ENCODE measurements at regions not wholly inside any gene's neighbourhood (a gene's known extent, or its start where the extent isn't known, plus 50 kb on each side); places are given as distances from the start of the nearest gene placed in this dataset.

- no peak for DNase-seq
Measured at GRCh38 chrX:20463296-20464075, 196.8 kb upstream of the RPS6KA3 start.

GRCh38 chrX:20461576-20461975 lies 194.9 kb upstream of the RPS6KA3 start:
- DNase-seq = no peak

GRCh38 chrX:20461002-20461401 lies 194.3 kb upstream of the RPS6KA3 start:
- no peak for DNase-seq

DNA sequence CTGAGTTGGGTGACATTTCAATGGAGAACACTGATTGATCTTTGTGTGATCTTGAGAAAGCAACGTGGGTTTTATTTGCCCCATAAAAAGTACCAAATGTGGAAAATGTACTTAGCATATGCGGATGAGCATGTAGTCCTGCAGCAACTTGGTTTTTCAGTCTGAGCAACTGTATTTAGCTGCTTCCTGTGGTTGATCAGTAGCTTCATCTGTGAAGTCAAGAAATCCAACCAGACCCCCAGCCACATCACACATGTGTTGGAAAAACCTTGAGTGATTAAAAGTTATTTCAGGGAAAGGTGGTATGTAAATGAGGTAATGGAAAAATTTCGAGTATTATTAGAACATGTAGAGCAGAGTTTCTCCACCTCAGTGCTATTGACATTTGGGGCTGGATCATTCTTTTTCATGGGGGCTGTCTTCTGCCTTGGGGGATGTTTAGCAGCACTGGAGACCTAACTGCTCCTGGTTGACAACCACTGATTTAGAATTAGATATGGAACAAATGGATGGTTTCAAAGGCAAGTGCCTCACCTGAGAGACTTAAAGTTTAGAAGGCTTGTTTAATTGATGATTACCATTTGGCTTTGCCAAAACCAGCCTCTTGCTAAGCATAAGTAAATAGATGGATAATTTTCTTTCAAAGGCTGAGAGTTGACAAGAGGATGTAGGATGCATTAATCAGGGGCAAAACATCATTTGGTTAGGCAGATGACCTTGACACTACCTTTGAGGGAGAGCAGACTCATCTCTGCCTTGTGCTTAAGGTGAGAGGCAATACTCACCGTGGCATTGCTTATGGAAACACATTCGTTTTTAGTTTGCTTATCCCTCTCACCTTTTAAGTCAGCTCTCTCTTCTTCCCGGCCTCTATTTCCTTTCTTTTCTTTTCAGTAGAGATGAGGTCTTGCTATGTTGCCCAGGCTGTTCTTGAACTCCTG lies 193.0 kb upstream of the RPS6KA3 start:
- no peak for DNase-seq

DNA sequence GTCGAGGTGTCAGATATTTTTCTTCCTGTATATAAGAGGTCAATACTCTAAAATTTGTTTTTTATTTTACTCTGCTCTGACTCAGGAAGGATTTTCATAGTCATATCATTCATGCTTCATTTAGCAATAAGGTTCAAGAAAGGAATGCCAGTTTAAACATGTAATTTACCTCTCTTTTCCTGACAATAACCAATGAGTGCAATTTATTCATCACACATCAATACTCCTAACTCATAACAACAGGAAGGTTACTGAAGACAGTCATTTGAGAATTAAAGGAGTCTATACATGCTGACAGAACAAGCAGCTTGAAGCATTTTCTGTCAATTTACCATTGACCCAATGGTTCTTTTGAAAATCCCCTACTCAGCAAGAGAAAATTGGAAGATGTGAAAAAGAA lies 190.3 kb upstream of the RPS6KA3 start:
- no peak for DNase-seq

- DNase-seq = no peak
Measured at GRCh38 chrX:20455001-20455400, 188.3 kb upstream of the RPS6KA3 start.

DNA sequence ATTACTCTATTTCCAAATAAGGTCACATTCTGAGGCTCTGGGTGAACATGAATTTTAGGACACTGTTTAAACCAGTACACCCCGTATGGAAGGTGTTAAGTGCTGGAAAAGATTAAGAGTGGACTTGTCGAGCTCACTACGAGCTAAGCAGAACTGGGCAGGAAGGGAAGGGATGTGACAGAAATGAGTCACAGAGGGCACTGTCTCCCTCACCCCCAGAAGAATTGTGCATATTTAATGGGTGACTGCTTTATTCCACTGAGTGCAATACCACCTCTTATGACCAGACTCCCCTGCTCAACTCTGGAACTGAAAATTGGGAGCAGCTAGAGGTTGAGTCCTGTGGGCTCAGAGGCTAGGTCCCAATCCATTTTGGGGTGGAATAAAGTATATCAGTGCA lies 187.4 kb upstream of the RPS6KA3 start:
- no peak for DNase-seq

GRCh38 chrX:20452487-20452886 lies 185.8 kb upstream of the RPS6KA3 start:
- DNase-seq = no peak

GRCh38 chrX:20451929-20452328 lies 185.2 kb upstream of the RPS6KA3 start:
- no peak for DNase-seq

DNA sequence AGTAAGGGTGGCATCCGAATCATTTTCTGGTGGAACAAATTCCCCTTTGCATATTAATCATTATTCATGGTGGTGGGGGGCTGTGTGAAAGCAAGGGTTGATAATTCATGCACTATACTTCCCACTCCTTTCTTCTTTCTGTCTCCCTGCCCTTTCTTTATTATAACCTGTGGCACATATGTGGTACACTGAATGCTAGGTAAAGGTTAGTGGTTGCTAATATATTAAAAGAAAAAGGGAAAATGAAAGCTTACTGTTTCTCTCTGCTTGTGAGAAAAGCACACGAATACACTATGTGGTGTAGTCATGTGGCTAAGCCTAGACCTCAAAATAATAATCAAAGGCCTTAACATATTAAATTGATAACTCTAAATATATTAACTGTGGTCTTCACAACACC lies 178.4 kb upstream of the RPS6KA3 start:
- DNase-seq = no peak

DNA sequence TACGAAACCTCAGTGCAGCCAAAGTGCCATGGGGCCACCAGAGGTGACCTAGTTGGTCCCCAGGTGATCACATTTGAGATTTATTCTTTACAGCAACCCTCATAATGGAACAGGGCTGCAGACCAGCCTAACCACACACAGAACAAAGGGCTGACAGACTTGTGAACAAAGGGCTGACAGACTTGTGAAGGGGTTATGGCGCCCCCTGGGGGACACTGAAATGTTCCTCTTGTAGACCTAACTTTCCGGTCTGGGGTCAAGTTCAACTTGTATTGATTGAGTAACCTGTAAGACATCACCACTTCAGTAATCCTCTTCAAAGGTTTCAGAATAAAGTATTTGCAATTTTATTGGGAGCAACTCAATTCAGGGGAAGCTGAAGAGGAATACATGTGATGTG lies 175.9 kb upstream of the RPS6KA3 start:
- DNase-seq = peak; percentile 90

- no peak for DNase-seq
Measured at GRCh38 chrX:20441123-20441522, 174.4 kb upstream of the RPS6KA3 start.

- DNase-seq = no peak
Measured at GRCh38 chrX:20438871-20439526, 172.3 kb upstream of the RPS6KA3 start.

DNA sequence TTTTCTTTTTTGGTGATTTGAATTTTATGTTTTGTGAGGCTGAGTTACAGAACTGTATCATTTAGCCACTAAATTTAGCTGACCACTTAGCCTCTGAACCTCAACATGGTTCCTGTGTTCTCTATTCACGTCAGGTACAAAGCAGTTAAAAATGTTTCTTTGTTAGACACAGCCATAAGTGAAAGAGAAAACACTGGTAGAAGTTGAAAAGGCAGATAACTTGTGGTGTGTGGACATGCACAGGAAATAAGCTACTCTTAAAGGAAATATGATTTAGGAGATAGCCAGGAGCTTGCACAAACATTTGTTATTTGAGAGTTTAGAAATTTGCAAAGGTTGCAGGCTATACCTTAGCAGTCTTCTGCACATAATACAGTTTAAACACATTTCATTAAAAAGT lies 171.0 kb upstream of the RPS6KA3 start:
- DNase-seq = no peak

DNA sequence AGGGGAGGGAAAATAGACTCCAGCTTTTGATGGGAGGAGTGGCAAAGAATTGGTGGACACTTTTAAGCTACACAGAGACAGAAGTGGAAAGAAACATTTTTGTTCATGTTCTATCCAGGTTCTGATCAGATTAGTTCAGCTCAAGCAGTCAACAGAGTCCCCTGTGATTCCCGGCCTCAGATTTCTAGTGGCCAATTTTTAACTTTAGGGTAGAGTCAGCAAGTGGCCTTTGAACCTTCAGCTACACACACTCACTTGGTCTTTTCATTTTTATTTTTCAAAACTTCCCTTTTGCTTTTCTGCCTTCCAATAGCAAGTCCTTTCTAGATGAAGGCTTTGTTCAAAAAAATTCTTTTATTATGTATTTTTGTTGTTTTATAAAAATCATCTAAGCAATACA lies 169.2 kb upstream of the RPS6KA3 start:
- DNase-seq = no peak

DNA sequence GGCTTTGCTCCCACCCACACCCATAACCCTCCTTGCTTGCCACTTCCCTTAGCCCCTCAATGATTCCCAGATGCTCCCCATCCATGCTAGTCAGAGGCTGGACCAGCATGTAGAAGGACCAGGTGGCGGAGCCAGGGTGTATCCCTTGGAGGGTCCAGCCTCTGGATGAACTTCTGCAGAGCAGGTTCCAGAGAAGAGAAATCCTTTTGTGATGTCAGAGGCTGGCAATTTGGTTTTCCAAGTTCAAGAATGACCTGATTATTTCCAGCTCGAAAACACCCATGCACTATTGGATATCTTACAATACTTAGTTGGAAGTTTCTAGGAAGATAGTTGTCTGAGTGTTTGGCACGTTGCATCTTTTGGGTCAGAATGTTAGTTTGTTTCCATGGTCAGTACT lies 168.3 kb upstream of the RPS6KA3 start:
- no peak for DNase-seq

DNA sequence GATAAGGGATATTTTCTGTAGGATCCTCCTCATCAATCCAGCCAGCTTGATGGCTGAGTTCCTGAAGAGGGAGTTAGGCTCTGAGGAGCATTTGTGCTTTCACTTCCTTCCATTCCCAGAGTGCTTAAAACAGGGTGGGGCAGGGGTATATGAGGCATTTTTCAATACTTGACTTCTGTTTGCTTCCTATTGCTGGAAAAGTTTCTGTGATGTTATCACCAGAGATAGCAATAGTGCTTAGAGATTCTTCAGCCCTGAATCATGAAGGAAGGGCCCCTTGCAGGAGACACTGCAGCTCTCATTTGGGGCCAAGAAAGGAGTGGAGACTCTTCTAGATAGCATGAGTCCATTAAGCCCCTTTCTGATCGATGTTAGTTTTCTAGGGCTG lies 166.7 kb upstream of the RPS6KA3 start:
- no peak for DNase-seq

- DNase-seq = no peak
Measured at GRCh38 chrX:20432746-20433387, 166.2 kb upstream of the RPS6KA3 start.

DNA sequence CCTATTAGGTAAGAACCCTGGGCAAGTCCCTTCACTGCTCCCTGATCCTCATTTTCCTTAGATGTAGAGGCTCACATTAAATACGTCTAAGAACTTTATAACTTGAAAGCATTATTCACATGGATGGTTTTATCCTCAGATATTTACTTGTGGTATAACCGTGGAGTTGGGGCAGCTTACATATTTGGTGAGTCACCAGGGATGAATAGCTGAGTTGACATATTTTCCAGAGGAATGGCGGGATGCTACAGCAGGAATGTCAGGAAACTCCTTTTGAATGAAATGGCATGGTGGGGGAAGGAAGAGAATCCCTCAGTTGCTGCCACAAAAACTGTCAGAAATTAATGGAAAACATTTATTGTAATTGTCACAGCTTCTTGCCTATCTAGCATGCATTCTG lies 165.3 kb upstream of the RPS6KA3 start:
- no peak for DNase-seq

GRCh38 chrX:20431486-20431885 lies 164.8 kb upstream of the RPS6KA3 start:
- DNase-seq = no peak

- DNase-seq = no peak
Measured at GRCh38 chrX:20427173-20427770, 160.6 kb upstream of the RPS6KA3 start.

DNA sequence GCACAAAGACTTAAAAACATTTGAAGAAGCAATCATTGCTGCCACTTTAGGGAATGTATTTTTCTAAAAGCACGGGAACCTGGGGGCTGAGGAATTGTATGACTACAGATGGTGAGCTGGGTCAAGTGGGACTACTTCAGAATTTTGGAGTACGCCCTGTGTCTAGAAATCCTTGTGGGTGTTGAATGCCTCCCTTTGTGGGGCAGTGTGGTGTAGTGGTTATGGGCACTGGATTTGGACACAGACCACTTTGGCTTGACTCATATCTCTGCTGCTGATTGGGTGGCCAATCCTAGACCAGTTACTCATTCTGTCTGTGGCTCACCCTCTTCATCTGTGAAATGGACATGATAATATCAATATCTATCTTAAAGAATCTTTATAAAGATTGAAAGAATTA lies 155.0 kb upstream of the RPS6KA3 start:
- DNase-seq = no peak

DNA sequence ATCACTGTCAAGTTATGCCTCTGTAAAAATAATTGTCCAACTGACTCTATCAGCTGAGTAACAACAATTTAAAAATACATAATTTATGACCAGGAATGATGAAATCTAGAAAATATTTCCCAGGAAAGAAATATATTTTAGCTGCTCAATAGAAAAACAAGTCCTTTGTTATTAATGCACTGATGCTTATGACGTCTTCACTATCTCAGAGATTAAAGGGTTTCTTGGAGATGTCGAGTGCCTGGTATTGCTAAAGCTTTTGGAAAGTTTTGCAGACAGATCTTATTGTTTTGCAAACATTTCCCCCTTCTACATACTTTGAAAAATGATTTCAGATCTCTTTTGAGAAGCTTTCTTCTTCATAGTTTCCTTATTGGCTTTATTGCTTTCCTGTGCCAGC lies 154.6 kb upstream of the RPS6KA3 start:
- no peak for DNase-seq

Data from activated CD8-positive, alpha-beta memory T cell treated with anti-CD3 and anti-CD28 coated beads, Interleukin-2, amount 50 U/mL, for 48 hours (primary cell).